ENCODE measurements at regions not wholly inside any gene's neighbourhood (a gene's known extent, or its start where the extent isn't known, plus 50 kb on each side); places are given as distances from the start of the nearest gene placed in this dataset.

GRCh38 chr15:70596354-70597055, 166.9 kb downstream of the UACA start:
- H3K27ac ChIP-seq (ENCODE audit: low read depth, low read length) = no peak overlapping the region
- H3K4me2 ChIP-seq (ENCODE audit: insufficient read depth in 1 of 2, low read depth in 2 of 2, low read length in 2 of 2) = no peak overlapping the region
- DNase-seq (ENCODE audit: low read depth in 1 of 2, low spot score in 2 of 2) = no peak
- H2AK5ac ChIP-seq (ENCODE audit: low read depth, low read length) = no peak overlapping the region
- no peak overlapping the region for H2BK120ac ChIP-seq (replicated peaks; ENCODE audit: low read depth, low read length)
- no peak overlapping the region for H3K23ac ChIP-seq (ENCODE audit: insufficient read length)
- WGBS, 2 experiments (ENCODE audit: extremely low coverage in 1 of 2, insufficient coverage in 1 of 2, insufficient read length in 1 of 2, insufficient replicate concordance in 2 of 2, low coverage in 1 of 2, low lambda C conversion rate in 2 of 2, missing lambda C conversion rate in 1 of 2) = 71% methylated on average over 2 of the region's 2 CpGs; no CpG with 5 or more reads in 1 of the 2 experiments
- no peaks in the 10 kb centered on the region for H3K27me3 ChIP-seq (replicated peaks in 1 of 4; ENCODE audit: control insufficient read depth in 3 of 4, extremely low read depth in 1 of 4, insufficient read depth in 3 of 4, low read length in 3 of 4)
- H3K79me1 ChIP-seq (ENCODE audit: low read depth, low read length) = no peaks in the 10 kb centered on the region
- H4K91ac ChIP-seq (replicated peaks; ENCODE audit: insufficient read length, low read length) = no peak overlapping the region
- POLR2A ChIA-PET (ENCODE audit: partially characterized antibody) = no interaction called here
- H4K8ac ChIP-seq (ENCODE audit: extremely low read depth, insufficient read depth, low read length) = no peak overlapping the region
- no peak overlapping the region for H2BK5ac ChIP-seq (ENCODE audit: low read depth, low read length)
- no peak overlapping the region for H2BK20ac ChIP-seq (ENCODE audit: low read length)
- CTCF ChIA-PET (ENCODE audit: partially characterized antibody) = interaction anchor here (0.6 to 2.5 kb wide), 5 partner anchors 9 to 742 kb away, joined by 3 to 12 read pairs (median 3); no protein-coding TSS in a partner anchor
- FAIRE-seq = no peak
- H3K14ac ChIP-seq (ENCODE audit: insufficient read length) = no peak overlapping the region
- no peaks in the 10 kb centered on the region for H3K36me3 ChIP-seq (ENCODE audit: control insufficient read depth in 2 of 4, insufficient read depth in 4 of 4, low read length in 3 of 4)
- no peak overlapping the region for H2BK12ac ChIP-seq (ENCODE audit: low read depth, low read length)
- no peak overlapping the region for H3K18ac ChIP-seq (ENCODE audit: extremely low read depth, low read length)
- H3K9ac ChIP-seq (replicated peaks in 1 of 4; ENCODE audit: extremely low read depth in 1 of 4, low read depth in 3 of 4, low read length in 3 of 4) = no peak overlapping the region
- H4K20me1 ChIP-seq (replicated peaks in 1 of 2; ENCODE audit: control insufficient read depth in 1 of 2, insufficient read depth in 2 of 2, low read length in 2 of 2) = no peaks in the 10 kb centered on the region
- no peak overlapping the region for H2BK15ac ChIP-seq (ENCODE audit: low read length)
- no peak overlapping the region for H3K56ac ChIP-seq (replicated peaks; ENCODE audit: insufficient read length, low read depth, low read length)
- H3K23me2 ChIP-seq (ENCODE audit: low read depth, low read length) = no peaks in the 10 kb centered on the region
- no peak overlapping the region for H3K4me3 ChIP-seq (ENCODE audit: extremely low read depth in 1 of 4, insufficient read depth in 2 of 4, low read depth in 3 of 4, low read length in 4 of 4)
- 0 out of 4 replicates have a peak, but pooled peaks cover 0 to 3% of the 10 kb centered on the region in 2 experiments for H3K9me3 ChIP-seq (ENCODE audit: insufficient read depth in 2 of 2, low read depth in 1 of 2, low read length in 1 of 2)
- H3K4ac ChIP-seq (replicated peaks; ENCODE audit: insufficient read length, low read depth, low read length) = no peak overlapping the region
- no peak overlapping the region for H2AFZ ChIP-seq (ENCODE audit: low read length)
- H3K79me2 ChIP-seq (ENCODE audit: control insufficient read depth in 1 of 2, insufficient read depth in 2 of 2, low read length in 2 of 2) = no peaks in the 10 kb centered on the region
- H3K4me1 ChIP-seq (replicated peaks in 1 of 4; ENCODE audit: control insufficient read depth in 3 of 4, insufficient read depth in 4 of 4, low read length in 3 of 4) = no peaks in the 10 kb centered on the region
- H4K5ac ChIP-seq (ENCODE audit: insufficient read length, low read depth, low read length) = no peak overlapping the region
- TF ChIP-seq RAD21 (IDR thresholded peaks at IDR 0.05 in 1 of 2, conservative IDR thresholded peaks at IDR 0.05 in 1 of 2; ENCODE audit: low read depth in 2 of 2, low read length in 2 of 2) = no peak
- no peak for TF ChIP-seq RXRA (IDR thresholded peaks at IDR 0.05; ENCODE audit: insufficient read depth, low read depth, low read length)
- no peak for TF ChIP-seq SIX5 (IDR thresholded peaks at IDR 0.05; ENCODE audit: low read depth, low read length)
- TF ChIP-seq TEAD4 (IDR thresholded peaks at IDR 0.05; ENCODE audit: low read depth, low read length) = no peak
- TF ChIP-seq YY1 (IDR thresholded peaks at IDR 0.05; ENCODE audit: low read depth, low read length) = no peak
- no peak for TF ChIP-seq HDAC6 (IDR thresholded peaks at IDR 0.05; ENCODE audit: low read depth, low read length)
- no peak for TF ChIP-seq KDM1A (IDR thresholded peaks at IDR 0.05; ENCODE audit: borderline replicate concordance, low read length)
- no peak for TF ChIP-seq FOSL1 (IDR thresholded peaks at IDR 0.05; ENCODE audit: insufficient read depth, low read depth, low read length)
- no peak for TF ChIP-seq POU5F1 (IDR thresholded peaks at IDR 0.05; ENCODE audit: low read depth, low read length)
- TF ChIP-seq SIN3A (conservative IDR thresholded peaks at IDR 0.05 in 1 of 2, IDR thresholded peaks at IDR 0.05 in 1 of 2; ENCODE audit: low read depth in 1 of 2, low read length in 2 of 2) = no peak
- TF ChIP-seq RFX5 (IDR thresholded peaks at IDR 0.05; ENCODE audit: borderline replicate concordance, low read depth, low read length) = no peak
- no peak for TF ChIP-seq NANOG (IDR thresholded peaks at IDR 0.05; ENCODE audit: insufficient read depth, low read depth, low read length, poor library complexity, severe bottlenecking)
- no peak for TF ChIP-seq EGR1 (IDR thresholded peaks at IDR 0.05; ENCODE audit: borderline replicate concordance, low read depth, low read length)

Measured in H1 (cell line).